VCaP (cell line): ENCODE measurements at regions not wholly inside any gene's neighbourhood (a gene's known extent, or its start where the extent isn't known, plus 50 kb on each side); places are given as distances from the start of the nearest gene placed in this dataset.

Experiments used
- H3K27ac ChIP-seq: fragments of 450-650 bp; 2 replicates; pipeline ENCODE4 v1.5.1; 2017
- TF ChIP-seq, protein P1 (sequence below): fragments of 450-650 bp; conservative IDR thresholded peaks from 2 replicates; pipeline ENCODE4 v1.5.1; 2017; ENCODE audit warnings: mild to moderate bottlenecking, moderate library complexity

DNA sequence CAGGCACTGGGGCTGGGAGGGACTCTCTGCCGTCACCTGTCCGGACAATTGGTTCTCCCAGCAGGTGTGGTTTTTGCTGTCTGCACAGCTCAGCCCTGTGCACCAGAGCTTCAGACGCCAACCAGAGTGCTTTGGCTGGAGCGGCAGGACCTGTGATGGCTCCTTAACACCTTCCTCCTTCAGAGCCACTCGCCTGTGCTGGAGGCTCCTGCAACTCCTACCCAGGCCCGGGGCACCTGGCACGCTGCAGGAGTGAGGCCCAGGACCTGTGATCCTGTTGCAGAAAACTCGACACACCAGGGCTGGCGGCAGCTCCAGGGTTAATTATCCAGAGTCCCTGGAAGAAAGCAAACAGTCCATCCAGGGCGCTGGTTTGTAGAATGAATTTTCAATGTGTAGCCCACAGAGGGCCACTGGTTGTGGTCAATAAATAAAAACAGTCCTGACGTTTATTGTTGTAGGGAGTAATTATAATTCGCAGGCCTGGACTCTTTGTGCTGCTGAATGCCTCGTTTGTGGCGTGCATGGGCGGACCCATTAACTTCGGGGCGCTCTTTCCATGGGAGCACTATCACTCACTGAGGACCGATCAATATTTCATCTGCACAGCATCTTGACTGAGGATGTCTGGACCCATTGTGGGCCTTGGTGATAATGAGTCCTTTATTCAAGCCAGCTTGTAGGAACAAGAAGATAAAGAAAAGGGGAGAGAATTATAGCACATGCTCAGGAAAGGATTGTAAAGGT is 339.7 kb upstream of the IRX4 start:
- H3K27ac ChIP-seq, result no peak overlapping the region
- TF ChIP-seq, protein P1, sequence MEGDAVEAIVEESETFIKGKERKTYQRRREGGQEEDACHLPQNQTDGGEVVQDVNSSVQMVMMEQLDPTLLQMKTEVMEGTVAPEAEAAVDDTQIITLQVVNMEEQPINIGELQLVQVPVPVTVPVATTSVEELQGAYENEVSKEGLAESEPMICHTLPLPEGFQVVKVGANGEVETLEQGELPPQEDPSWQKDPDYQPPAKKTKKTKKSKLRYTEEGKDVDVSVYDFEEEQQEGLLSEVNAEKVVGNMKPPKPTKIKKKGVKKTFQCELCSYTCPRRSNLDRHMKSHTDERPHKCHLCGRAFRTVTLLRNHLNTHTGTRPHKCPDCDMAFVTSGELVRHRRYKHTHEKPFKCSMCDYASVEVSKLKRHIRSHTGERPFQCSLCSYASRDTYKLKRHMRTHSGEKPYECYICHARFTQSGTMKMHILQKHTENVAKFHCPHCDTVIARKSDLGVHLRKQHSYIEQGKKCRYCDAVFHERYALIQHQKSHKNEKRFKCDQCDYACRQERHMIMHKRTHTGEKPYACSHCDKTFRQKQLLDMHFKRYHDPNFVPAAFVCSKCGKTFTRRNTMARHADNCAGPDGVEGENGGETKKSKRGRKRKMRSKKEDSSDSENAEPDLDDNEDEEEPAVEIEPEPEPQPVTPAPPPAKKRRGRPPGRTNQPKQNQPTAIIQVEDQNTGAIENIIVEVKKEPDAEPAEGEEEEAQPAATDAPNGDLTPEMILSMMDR, result no peak

GRCh38 chr5:2221450-2221849 is 338.7 kb upstream of the IRX4 start:
- TF ChIP-seq, protein P1, result no peak
- no peak overlapping the region for H3K27ac ChIP-seq

DNA sequence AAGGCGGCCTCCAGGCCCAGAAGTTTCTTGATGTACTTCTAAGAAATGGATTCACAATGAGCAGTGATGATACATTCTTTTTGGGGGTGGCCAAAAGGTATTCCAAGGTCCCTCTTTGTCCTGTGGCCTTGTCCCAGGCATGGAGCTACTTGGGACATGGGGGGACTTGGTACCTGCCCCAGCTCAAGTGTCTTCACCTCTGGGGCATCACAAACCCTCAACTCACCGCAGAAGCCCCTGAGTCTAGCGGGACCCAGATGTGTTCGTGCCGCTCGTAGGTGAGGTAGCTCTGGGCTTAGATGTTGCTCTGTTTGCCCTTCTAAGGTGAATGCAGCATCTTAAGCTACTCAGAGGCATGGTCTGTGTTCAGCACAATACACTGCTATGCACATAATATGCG is 338.0 kb upstream of the IRX4 start:
- TF ChIP-seq, protein P1, result no peak

GRCh38 chr5:2219149-2219776 is 336.5 kb upstream of the IRX4 start:
- TF ChIP-seq, protein P1, result no peak
- no peak overlapping the region for H3K27ac ChIP-seq

More for the DNA sequence above, 338.0 kb upstream of the IRX4 start:
- H3K27ac ChIP-seq, result no peak overlapping the region

GRCh38 chr5:2217219-2217618 is 334.5 kb upstream of the IRX4 start:
- TF ChIP-seq, protein P1, result no peak
- H3K27ac ChIP-seq, result no peak overlapping the region

DNA sequence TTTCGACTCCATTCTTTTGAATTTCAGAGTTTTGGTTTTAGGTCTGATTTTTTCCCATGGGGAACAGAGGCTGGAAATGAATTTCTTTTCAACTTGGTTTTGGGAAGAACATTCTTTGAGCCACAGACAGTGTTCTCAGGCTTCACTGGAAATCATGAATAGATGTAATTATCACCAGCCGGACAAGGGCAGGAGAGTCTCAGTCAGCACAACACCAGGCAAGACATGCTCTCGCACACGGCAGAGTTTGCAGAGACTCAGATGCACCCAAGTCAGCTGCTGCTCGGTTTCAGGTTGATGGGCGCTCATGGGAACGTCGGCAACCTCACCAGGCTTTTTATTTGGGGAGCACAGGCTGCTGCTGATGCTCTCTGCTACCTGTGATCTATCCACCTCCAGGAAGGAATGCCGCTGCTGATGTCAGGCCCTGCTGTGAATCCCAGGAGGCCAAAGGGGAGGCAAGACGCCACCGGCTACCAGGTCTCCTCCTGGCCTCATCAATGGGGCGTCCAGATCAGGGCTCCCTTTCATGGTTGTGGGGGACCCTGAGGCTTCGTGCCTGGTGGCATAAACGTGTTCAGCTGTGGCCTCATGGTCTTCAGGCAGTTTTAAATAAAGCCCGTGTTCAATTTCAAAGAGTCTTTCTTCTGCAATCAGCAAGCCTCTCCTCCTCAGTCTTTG is 332.3 kb upstream of the IRX4 start:
- TF ChIP-seq, protein P1, result no peak
- no peak overlapping the region for H3K27ac ChIP-seq

GRCh38 chr5:2213121-2213730 is 330.5 kb upstream of the IRX4 start:
- TF ChIP-seq, protein P1, result no peak
- H3K27ac ChIP-seq, result no peak overlapping the region
